HEK293 (cell line): ENCODE measurements at regions not wholly inside any gene's neighbourhood (a gene's known extent, or its start where the extent isn't known, plus 50 kb on each side); places are given as distances from the start of the nearest gene placed in this dataset.

Source experiments
- CTCF ChIP-seq: fragments of 450-650 bp; formaldehyde crosslinking; IDR thresholded peaks from 2 replicates; pipeline ENCODE4 v1.5.1; 2016; ENCODE audit warnings: missing biosample characterization, missing genetic modification characterization
- YY1 ChIP-seq: fragments of 450-650 bp; formaldehyde crosslinking; IDR thresholded peaks from 2 replicates; pipeline ENCODE4 v1.5.1; 2018; ENCODE audit warnings: missing biosample characterization, missing genetic modification characterization
- ZNF24 ChIP-seq: fragments of 450-650 bp; formaldehyde crosslinking; IDR thresholded peaks from 2 replicates; pipeline ENCODE4 v1.5.1; 2016; ENCODE audit warnings: missing biosample characterization, missing genetic modification characterization
- ZNF37A ChIP-seq: fragments of 450-650 bp; IDR thresholded peaks from 2 replicates; pipeline ENCODE4 v1.5.1; 2018; ENCODE audit warnings: missing biosample characterization, missing genetic modification characterization
- ZNF558 ChIP-seq: fragments of 450-650 bp; formaldehyde crosslinking; IDR thresholded peaks from 2 replicates; pipeline ENCODE4 v1.5.1; 2016; ENCODE audit warnings: missing biosample characterization, missing genetic modification characterization
- ZNF621 ChIP-seq: fragments of 450-650 bp; formaldehyde crosslinking; IDR thresholded peaks from 2 replicates; pipeline ENCODE4 v1.5.1; 2017; ENCODE audit warnings: missing biosample characterization, missing genetic modification characterization
- ZNF624 ChIP-seq: fragments of 450-650 bp; formaldehyde crosslinking; IDR thresholded peaks from 2 replicates; pipeline ENCODE4 v1.5.1; 2017; ENCODE audit warnings: missing biosample characterization, missing genetic modification characterization
- ZNF654 ChIP-seq: fragments of 450-650 bp; formaldehyde crosslinking; IDR thresholded peaks from 2 replicates; pipeline ENCODE4 v1.5.1; 2016; ENCODE audit warnings: low read depth, missing biosample characterization, missing genetic modification characterization
- ZNF785 ChIP-seq: fragments of 450-650 bp; formaldehyde crosslinking; IDR thresholded peaks from 2 replicates; pipeline ENCODE4 v1.5.1; 2016; ENCODE audit warnings: missing biosample characterization, missing genetic modification characterization
- TF ChIP-seq, protein P1 (sequence below): fragments of 450-650 bp; formaldehyde crosslinking; IDR thresholded peaks from 2 replicates; pipeline ENCODE4 v1.5.1; 2016; ENCODE audit warnings: missing biosample characterization, missing genetic modification characterization, low read depth

DNA sequence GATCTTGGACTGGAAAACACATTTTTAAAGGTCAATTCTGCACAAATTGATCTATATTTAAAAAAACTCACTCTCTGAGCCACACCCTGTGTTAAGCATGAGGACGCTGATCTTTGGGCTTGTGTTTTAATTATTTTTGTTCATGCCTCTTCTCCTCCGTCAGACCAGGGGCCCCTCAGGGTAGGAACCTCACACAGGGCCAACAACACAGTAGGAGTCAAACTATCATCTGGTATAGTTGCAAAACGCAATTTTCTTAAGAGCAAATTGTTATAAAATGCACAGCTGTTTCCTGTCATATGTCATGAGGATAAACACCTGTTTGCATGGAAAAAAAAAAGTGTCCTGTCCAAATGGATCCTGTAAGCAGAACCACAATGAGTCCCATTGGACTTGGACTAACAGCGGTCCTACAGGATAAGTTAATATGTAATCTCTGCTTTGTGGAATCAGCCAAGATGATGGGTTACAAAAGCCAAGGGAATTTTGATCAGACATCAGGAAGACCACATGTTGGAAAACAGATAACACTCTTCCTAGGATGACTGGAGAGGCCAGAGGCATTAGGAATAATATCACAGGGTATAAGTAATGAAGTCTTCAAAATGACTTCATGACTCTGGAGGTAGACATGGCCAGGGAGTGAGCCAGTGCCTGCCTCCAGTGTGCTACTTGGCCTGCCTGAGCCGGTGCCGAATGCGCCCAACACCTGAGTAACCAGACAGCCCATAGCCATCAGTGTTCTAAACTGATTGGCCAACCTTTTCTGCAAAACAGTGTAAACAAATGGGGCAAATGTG lies 184.9 kb upstream of the ADCY1 start:
- TF ChIP-seq CTCF (tag by site-specific recombination) (no peak), ZNF37A (no peak), ZNF785 (tag by site-specific recombination) (no peak), ZNF624 (tag by site-specific recombination) (no peak), ZNF654 (no peak), YY1 (tag by site-specific recombination) (no peak), ZNF24 (tag by site-specific recombination) (no peak), ZNF621 (no peak), ZNF558 (tag by site-specific recombination) (no peak)
- TF ChIP-seq, protein P1, sequence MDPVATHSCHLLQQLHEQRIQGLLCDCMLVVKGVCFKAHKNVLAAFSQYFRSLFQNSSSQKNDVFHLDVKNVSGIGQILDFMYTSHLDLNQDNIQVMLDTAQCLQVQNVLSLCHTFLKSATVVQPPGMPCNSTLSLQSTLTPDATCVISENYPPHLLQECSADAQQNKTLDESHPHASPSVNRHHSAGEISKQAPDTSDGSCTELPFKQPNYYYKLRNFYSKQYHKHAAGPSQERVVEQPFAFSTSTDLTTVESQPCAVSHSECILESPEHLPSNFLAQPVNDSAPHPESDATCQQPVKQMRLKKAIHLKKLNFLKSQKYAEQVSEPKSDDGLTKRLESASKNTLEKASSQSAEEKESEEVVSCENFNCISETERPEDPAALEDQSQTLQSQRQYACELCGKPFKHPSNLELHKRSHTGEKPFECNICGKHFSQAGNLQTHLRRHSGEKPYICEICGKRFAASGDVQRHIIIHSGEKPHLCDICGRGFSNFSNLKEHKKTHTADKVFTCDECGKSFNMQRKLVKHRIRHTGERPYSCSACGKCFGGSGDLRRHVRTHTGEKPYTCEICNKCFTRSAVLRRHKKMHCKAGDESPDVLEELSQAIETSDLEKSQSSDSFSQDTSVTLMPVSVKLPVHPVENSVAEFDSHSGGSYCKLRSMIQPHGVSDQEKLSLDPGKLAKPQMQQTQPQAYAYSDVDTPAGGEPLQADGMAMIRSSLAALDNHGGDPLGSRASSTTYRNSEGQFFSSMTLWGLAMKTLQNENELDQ (tag by site-specific recombination), result no peak
